Lower lobe of right lung (tissue), 2 donors: ENCODE measurements at regions not wholly inside any gene's neighbourhood (a gene's known extent, or its start where the extent isn't known, plus 50 kb on each side); places are given as distances from the start of the nearest gene placed in this dataset.

Experiments used
- ATAC-seq, 2 donors: fragments of 200-7000 bp; cut with Tn5 transposase; one replicate each; pipeline ENCODE4 v1.9.1; 2020 to 2022; ENCODE audit warnings: mild to moderate bottlenecking in 2 of 2, moderate library complexity in 2 of 2
- DNase-seq: peaks from one replicate; pipeline ENCODE4 v3.0.0-alpha.2; 2020
- H3K27ac ChIP-seq: fragments of 200-600 bp; one replicate; pipeline ENCODE4 v1.8.0; 2022
- H3K27me3 ChIP-seq: fragments of 200-600 bp; one replicate; pipeline ENCODE4 v1.8.0; 2022; ENCODE audit warnings: low read depth
- H3K36me3 ChIP-seq: fragments of 200-600 bp; one replicate; pipeline ENCODE4 v1.8.0; 2022; ENCODE audit warnings: mild to moderate bottlenecking
- H3K4me1 ChIP-seq: fragments of 200-600 bp; one replicate; pipeline ENCODE4 v1.8.0; 2022
- H3K4me3 ChIP-seq: fragments of 200-600 bp; one replicate; pipeline ENCODE4 v1.8.0; 2022; ENCODE audit warnings: mild to moderate bottlenecking
- H3K9me3 ChIP-seq: fragments of 200-600 bp; one replicate; pipeline ENCODE4 v1.8.0; 2022
- intact Hi-C: fragments of 100-400 bp; cut with DNase I; formaldehyde crosslinking; loops from one replicate; pipeline ENCODE4 v1.11.0; 2022
- TF ChIP-seq, protein P1 (sequence below): fragments of 200-600 bp; IDR thresholded peaks from one replicate; pipeline ENCODE4 v1.8.0; 2022; ENCODE audit warnings: antibody characterized with exemption, mild to moderate bottlenecking
- donor health status: DM: no; HTN: yes; CAD: no; lungs with severe emphysema.

DNA sequence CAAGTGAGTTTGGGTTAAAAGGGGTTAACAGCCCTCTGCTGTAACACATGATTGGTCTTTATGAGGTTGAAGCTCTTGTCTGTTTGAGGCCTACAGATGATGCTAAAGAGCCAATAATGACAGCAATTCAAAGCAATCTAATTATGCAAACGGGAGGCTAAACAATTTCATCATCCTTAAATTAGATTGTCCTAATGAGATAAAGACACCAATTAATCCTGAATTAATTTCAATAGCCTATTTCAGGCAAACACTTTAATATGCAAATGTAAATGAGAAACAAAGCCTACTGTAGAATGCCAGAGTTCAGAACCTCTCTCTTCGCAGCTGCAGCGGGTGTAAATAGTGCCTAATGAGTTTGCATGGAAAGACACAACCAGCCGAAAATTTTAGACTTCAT, 504.7 kb upstream of the PBX1 start:
- TF ChIP-seq, protein P1, sequence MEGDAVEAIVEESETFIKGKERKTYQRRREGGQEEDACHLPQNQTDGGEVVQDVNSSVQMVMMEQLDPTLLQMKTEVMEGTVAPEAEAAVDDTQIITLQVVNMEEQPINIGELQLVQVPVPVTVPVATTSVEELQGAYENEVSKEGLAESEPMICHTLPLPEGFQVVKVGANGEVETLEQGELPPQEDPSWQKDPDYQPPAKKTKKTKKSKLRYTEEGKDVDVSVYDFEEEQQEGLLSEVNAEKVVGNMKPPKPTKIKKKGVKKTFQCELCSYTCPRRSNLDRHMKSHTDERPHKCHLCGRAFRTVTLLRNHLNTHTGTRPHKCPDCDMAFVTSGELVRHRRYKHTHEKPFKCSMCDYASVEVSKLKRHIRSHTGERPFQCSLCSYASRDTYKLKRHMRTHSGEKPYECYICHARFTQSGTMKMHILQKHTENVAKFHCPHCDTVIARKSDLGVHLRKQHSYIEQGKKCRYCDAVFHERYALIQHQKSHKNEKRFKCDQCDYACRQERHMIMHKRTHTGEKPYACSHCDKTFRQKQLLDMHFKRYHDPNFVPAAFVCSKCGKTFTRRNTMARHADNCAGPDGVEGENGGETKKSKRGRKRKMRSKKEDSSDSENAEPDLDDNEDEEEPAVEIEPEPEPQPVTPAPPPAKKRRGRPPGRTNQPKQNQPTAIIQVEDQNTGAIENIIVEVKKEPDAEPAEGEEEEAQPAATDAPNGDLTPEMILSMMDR = no peak
- Histone ChIP-seq H3K27ac (no peak overlapping the region), H3K4me3 (no peak overlapping the region), H3K4me1 (no peaks in the 10 kb centered on the region), H3K36me3 (no peaks in the 10 kb centered on the region), H3K27me3 (no peaks in the 10 kb centered on the region), H3K9me3 (no peaks in the 10 kb centered on the region)
- no peak for DNase-seq
- ATAC-seq = no peak
- intact Hi-C loops = no loop called here

DNA sequence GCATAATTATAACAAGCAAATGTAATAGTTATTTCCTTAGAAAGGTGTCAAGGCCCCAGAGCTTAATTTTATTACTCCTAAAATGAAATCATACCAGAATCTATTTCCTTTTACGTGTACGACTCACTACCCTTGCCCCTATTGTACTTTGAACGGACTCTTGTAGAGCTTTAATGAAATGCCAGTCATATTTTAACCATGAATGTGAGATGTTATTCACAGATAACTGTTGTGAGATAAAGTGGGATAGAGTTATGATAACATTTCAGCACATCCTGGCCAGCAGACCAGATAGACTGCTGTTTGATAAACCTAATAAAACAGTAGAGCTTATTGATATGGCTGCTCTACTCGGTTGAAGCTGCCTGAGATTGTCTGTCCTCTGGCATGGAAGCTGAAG, 500.8 kb upstream of the PBX1 start:
- intact Hi-C loops = no loop called here
- H3K36me3 ChIP-seq = no peaks in the 10 kb centered on the region
- no peak overlapping the region for H3K4me3 ChIP-seq
- H3K27me3 ChIP-seq = no peaks in the 10 kb centered on the region
- TF ChIP-seq, protein P1 = no peak
- ATAC-seq (no peak), DNase-seq (no peak)
- no peaks in the 10 kb centered on the region for H3K4me1 ChIP-seq
- H3K9me3 ChIP-seq = no peaks in the 10 kb centered on the region
- no peak overlapping the region for H3K27ac ChIP-seq

DNA sequence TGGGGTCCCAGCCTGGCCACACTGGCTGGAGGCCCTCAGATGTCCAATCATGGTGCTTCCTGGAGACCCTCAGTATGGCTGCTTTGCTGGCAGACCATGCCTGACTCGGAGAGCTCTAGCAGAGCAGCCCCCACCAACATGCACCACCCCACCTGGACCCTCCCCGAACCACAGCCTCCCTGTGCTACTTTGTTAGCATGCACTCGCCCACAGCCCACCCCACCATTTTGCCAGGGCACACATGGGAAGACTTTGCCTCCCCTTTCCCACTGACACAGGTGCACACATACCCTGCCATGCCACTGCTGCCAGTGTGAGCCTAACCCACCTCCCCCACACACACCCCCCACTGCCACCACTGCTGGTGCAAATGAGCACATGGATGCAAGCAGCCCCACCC, 497.5 kb upstream of the PBX1 start:
- Histone ChIP-seq H3K27me3 (no peaks in the 10 kb centered on the region), H3K4me1 (no peaks in the 10 kb centered on the region), H3K36me3 (no peaks in the 10 kb centered on the region), H3K4me3 (no peak overlapping the region), H3K9me3 (no peaks in the 10 kb centered on the region), H3K27ac (no peak overlapping the region)
- ATAC-seq (peak in 1 of 2 donors; percentile 35), DNase-seq (no peak)
- TF ChIP-seq, protein P1 = no peak
- intact Hi-C loops = no loop called here

DNA sequence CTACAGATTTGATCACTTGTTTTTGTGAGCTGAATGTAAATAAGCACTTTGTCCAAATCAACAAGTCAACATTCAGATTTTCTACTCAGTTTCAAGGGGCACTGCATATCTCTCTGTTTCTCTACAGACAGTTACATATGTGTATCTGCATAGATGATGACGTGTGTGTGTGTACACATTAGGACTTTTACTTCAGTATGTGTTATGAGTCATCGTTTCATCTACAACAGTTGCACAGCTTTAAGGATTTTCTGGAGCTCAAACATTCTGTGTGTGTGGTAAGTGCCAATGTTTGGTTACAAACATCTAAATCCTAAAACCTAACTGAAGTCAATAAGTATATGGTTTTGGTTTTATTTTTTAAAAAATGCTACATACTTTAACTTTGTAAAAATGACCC, 494.5 kb upstream of the PBX1 start:
- H3K4me3 ChIP-seq = no peak overlapping the region
- no peak for DNase-seq
- TF ChIP-seq, protein P1 = no peak
- no peaks in the 10 kb centered on the region for H3K4me1 ChIP-seq
- H3K36me3 ChIP-seq = no peaks in the 10 kb centered on the region
- no peak overlapping the region for H3K27ac ChIP-seq
- no peak for ATAC-seq
- H3K27me3 ChIP-seq = no peaks in the 10 kb centered on the region
- intact Hi-C loops = no loop called here
- H3K9me3 ChIP-seq = no peaks in the 10 kb centered on the region

DNA sequence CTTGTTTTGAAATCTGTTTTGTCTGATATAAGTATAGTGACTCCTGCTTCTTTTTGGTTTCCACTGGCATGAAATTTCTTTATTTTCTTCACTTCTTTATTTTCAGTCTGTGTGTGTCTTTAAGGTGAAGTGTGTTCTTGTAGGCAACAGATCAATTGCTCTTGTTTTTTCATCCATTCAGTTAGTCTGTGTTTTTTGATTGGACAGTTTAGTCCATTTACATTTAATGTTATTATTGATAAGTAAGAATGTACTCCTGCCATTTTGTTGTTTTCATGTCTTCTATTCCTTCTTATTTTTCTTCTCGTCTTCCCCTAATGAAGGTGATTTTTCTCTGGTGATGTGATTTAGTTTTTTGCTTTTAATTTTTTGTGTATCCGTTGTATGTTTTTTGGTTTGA, 487.7 kb upstream of the PBX1 start:
- H3K4me3 ChIP-seq = no peak overlapping the region
- TF ChIP-seq, protein P1 = no peak
- DNase-seq = no peak
- no peaks in the 10 kb centered on the region for H3K27me3 ChIP-seq
- H3K36me3 ChIP-seq = no peaks in the 10 kb centered on the region
- H3K4me1 ChIP-seq = no peaks in the 10 kb centered on the region
- H3K9me3 ChIP-seq = peaks cover 10% of the 10 kb centered on the region
- ATAC-seq = no peak
- intact Hi-C loops = no loop called here
- H3K27ac ChIP-seq = no peak overlapping the region

DNA sequence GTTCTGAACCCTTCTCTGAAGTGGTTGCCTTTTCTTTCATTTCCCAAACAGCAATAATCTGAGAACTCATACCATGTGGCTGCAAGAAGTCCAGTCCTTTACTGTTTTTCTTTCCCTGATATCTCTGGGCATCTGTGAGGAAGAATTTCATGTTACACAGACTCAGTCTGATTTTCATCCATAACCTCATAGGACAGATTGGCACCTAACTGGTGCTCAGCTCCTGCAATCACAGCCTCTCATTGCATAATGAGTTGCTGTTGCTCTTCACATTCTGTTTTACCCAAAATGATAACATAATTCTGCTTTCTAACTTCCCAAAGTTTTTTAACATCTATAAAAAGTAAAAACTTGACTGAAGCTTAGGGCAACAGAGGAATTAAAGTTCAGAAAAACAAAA, 472.2 kb upstream of the PBX1 start:
- H3K36me3 ChIP-seq = no peaks in the 10 kb centered on the region
- DNase-seq (no peak), ATAC-seq (no peak)
- no peak overlapping the region for H3K4me3 ChIP-seq
- no peak overlapping the region for H3K27ac ChIP-seq
- no peaks in the 10 kb centered on the region for H3K4me1 ChIP-seq
- TF ChIP-seq, protein P1 = no peak
- intact Hi-C loops = no loop called here
- no peaks in the 10 kb centered on the region for H3K9me3 ChIP-seq
- no peaks in the 10 kb centered on the region for H3K27me3 ChIP-seq
